ENCODE measurements at regions not wholly inside any gene's neighbourhood (a gene's known extent, or its start where the extent isn't known, plus 50 kb on each side); places are given as distances from the start of the nearest gene placed in this dataset.
"Not testable (repeated sequence)": the region's sequence is repeated elsewhere in the genome, so short reads cannot be mapped to it uniquely, and the experiment has no call there.

DNA sequence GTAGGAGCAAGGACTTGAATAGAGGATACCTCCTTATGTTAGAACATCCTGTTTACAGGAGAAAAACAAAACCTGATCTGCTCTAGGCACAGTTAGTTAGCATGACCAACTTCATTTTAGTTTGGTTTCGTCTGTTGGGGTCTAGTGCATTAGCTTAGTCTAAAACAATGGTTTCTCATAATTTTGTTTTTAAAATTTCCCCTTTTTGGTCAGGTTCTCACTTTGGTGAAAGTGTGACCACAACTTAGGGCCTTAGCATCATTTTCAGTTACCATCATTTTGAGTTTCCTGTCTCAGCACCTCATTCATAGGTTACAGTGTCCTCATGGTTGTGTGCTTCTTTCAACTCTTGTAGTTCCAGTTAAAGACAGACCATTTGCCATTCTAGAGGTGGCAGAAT lies 1277.0 kb upstream of the SLC39A10 start:
- no peak overlapping the region for H3K23ac ChIP-seq (ENCODE audit: insufficient read length)
- POLR2A ChIA-PET (ENCODE audit: partially characterized antibody), result no interaction called here
- no peak for FAIRE-seq

DNA sequence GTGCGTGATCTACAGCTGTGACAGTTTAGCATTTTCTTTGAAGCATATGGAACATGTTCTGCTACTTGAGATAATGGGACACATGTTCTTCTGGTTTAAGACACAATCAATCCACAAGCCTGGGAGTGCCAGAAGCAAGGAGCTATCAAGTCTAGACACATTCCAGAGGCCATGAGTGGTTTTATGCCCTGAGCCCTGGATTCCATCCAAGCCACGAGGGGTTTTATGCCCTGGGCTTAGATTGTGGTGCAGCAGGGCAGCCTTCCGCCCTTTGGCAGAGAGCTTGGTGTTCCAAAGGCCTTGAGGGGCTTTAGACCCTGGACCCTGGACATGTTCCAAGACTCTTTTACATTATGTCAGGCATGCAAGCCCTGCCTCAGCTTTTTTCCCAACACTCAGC lies 1289.6 kb upstream of the SLC39A10 start:
- H2AK5ac ChIP-seq (ENCODE audit: low read depth, low read length); H4K20me1 ChIP-seq (replicated peaks in 1 of 2; ENCODE audit: control insufficient read depth in 1 of 2, insufficient read depth in 2 of 2, low read length in 2 of 2); DNase-seq (ENCODE audit: low read depth in 1 of 2, low spot score in 2 of 2); H2BK12ac ChIP-seq (ENCODE audit: low read depth, low read length); H3K4me1 ChIP-seq (replicated peaks in 1 of 4; ENCODE audit: control insufficient read depth in 3 of 4, insufficient read depth in 4 of 4, low read length in 3 of 4); H3K56ac ChIP-seq (replicated peaks; ENCODE audit: insufficient read length, low read depth, low read length); H3K27ac ChIP-seq (ENCODE audit: low read depth, low read length); POLR2A ChIA-PET (ENCODE audit: partially characterized antibody); H2BK15ac ChIP-seq (ENCODE audit: low read length); H4K91ac ChIP-seq (replicated peaks; ENCODE audit: insufficient read length, low read length); H3K9ac ChIP-seq (replicated peaks in 1 of 4; ENCODE audit: extremely low read depth in 1 of 4, low read depth in 3 of 4, low read length in 3 of 4); H3K4me2 ChIP-seq (ENCODE audit: insufficient read depth in 1 of 2, low read depth in 2 of 2, low read length in 2 of 2); H3K4me3 ChIP-seq (ENCODE audit: extremely low read depth in 1 of 4, insufficient read depth in 2 of 4, low read depth in 3 of 4, low read length in 4 of 4); H4K8ac ChIP-seq (ENCODE audit: extremely low read depth, insufficient read depth, low read length); CTCF ChIA-PET (ENCODE audit: partially characterized antibody); H3K79me2 ChIP-seq (ENCODE audit: control insufficient read depth in 1 of 2, insufficient read depth in 2 of 2, low read length in 2 of 2); H2BK120ac ChIP-seq (replicated peaks; ENCODE audit: low read depth, low read length); H3K14ac ChIP-seq (ENCODE audit: insufficient read length); H3K36me3 ChIP-seq (ENCODE audit: control insufficient read depth in 2 of 4, insufficient read depth in 4 of 4, low read length in 3 of 4); H2BK5ac ChIP-seq (ENCODE audit: low read depth, low read length); H2AFZ ChIP-seq (ENCODE audit: low read length); H3K4ac ChIP-seq (replicated peaks; ENCODE audit: insufficient read length, low read depth, low read length); FAIRE-seq; H4K5ac ChIP-seq (ENCODE audit: insufficient read length, low read depth, low read length); H3K23ac ChIP-seq (ENCODE audit: insufficient read length); H3K23me2 ChIP-seq (ENCODE audit: low read depth, low read length); H2BK20ac ChIP-seq (ENCODE audit: low read length); H3K27me3 ChIP-seq (replicated peaks in 1 of 4; ENCODE audit: control insufficient read depth in 3 of 4, extremely low read depth in 1 of 4, insufficient read depth in 3 of 4, low read length in 3 of 4); H3K18ac ChIP-seq (ENCODE audit: extremely low read depth, low read length); H3K79me1 ChIP-seq (ENCODE audit: low read depth, low read length); H3K9me3 ChIP-seq (ENCODE audit: insufficient read depth in 2 of 2, low read depth in 1 of 2, low read length in 1 of 2): not testable (repeated sequence)
- 100% methylated on average over 2 of the region's 3 CpGs; no CpG with 5 or more reads in 1 of the 2 experiments for WGBS, 2 experiments (ENCODE audit: extremely low coverage in 1 of 2, insufficient coverage in 1 of 2, insufficient read length in 1 of 2, insufficient replicate concordance in 2 of 2, low coverage in 1 of 2, low lambda C conversion rate in 2 of 2, missing lambda C conversion rate in 1 of 2)

More for the DNA sequence above, 1277.0 kb upstream of the SLC39A10 start:
- Histone ChIP-seq H4K91ac (replicated peaks; ENCODE audit: insufficient read length, low read length) (no peak overlapping the region), H4K20me1 (replicated peaks in 1 of 2; ENCODE audit: control insufficient read depth in 1 of 2, insufficient read depth in 2 of 2, low read length in 2 of 2) (no peaks in the 10 kb centered on the region), H2BK120ac (replicated peaks; ENCODE audit: low read depth, low read length) (no peak overlapping the region), H3K36me3 (ENCODE audit: control insufficient read depth in 2 of 4, insufficient read depth in 4 of 4, low read length in 3 of 4) (no peaks in the 10 kb centered on the region; a peak in 1 of 8 replicates), H2AK5ac (ENCODE audit: low read depth, low read length) (no peak overlapping the region), H3K27ac (ENCODE audit: low read depth, low read length) (no peak overlapping the region), H3K4me1 (replicated peaks in 1 of 4; ENCODE audit: control insufficient read depth in 3 of 4, insufficient read depth in 4 of 4, low read length in 3 of 4) (no peaks in the 10 kb centered on the region), H2BK12ac (ENCODE audit: low read depth, low read length) (no peak overlapping the region), H2BK15ac (ENCODE audit: low read length) (no peak overlapping the region), H3K18ac (ENCODE audit: extremely low read depth, low read length) (no peak overlapping the region), H3K56ac (replicated peaks; ENCODE audit: insufficient read length, low read depth, low read length) (no peak overlapping the region), H3K9ac (replicated peaks in 1 of 4; ENCODE audit: extremely low read depth in 1 of 4, low read depth in 3 of 4, low read length in 3 of 4) (no peak overlapping the region), H3K4ac (replicated peaks; ENCODE audit: insufficient read length, low read depth, low read length) (no peak overlapping the region), H4K5ac (ENCODE audit: insufficient read length, low read depth, low read length) (no peak overlapping the region), H3K27me3 (replicated peaks in 1 of 4; ENCODE audit: control insufficient read depth in 3 of 4, extremely low read depth in 1 of 4, insufficient read depth in 3 of 4, low read length in 3 of 4) (no peaks in the 10 kb centered on the region), H3K4me3 (ENCODE audit: extremely low read depth in 1 of 4, insufficient read depth in 2 of 4, low read depth in 3 of 4, low read length in 4 of 4) (no peak overlapping the region), H3K14ac (ENCODE audit: insufficient read length) (no peak overlapping the region), H2BK5ac (ENCODE audit: low read depth, low read length) (no peak overlapping the region), H3K4me2 (ENCODE audit: insufficient read depth in 1 of 2, low read depth in 2 of 2, low read length in 2 of 2) (no peak overlapping the region), H3K79me2 (ENCODE audit: control insufficient read depth in 1 of 2, insufficient read depth in 2 of 2, low read length in 2 of 2) (no peaks in the 10 kb centered on the region), H3K9me3 (ENCODE audit: insufficient read depth in 2 of 2, low read depth in 1 of 2, low read length in 1 of 2) (peaks cover 11 to 18% of the 10 kb centered on the region in 2 experiments; a peak in 3 of 4 replicates), H2BK20ac (ENCODE audit: low read length) (no peak overlapping the region), H3K79me1 (ENCODE audit: low read depth, low read length) (no peaks in the 10 kb centered on the region), H4K8ac (ENCODE audit: extremely low read depth, insufficient read depth, low read length) (no peak overlapping the region), H2AFZ (ENCODE audit: low read length) (no peak overlapping the region), H3K23me2 (ENCODE audit: low read depth, low read length) (no peaks in the 10 kb centered on the region)
- 94% methylated on average over 1 of the region's 1 CpG; no CpG with 5 or more reads in 1 of the 2 experiments for WGBS, 2 experiments (ENCODE audit: extremely low coverage in 1 of 2, insufficient coverage in 1 of 2, insufficient read length in 1 of 2, insufficient replicate concordance in 2 of 2, low coverage in 1 of 2, low lambda C conversion rate in 2 of 2, missing lambda C conversion rate in 1 of 2)
- DNase-seq (ENCODE audit: low read depth in 1 of 2, low spot score in 2 of 2), result no peak
- CTCF ChIA-PET (ENCODE audit: partially characterized antibody), result no interaction called here
- no peak for TF ChIP-seq CBX5 (IDR thresholded peaks at IDR 0.05; ENCODE audit: low read depth, low read length)
